NCI-H82 treated with DMSO at 0.1 percent for 48 hours (cell line): ENCODE measurements at regions not wholly inside any gene's neighbourhood (a gene's known extent, or its start where the extent isn't known, plus 50 kb on each side); places are given as distances from the start of the nearest gene placed in this dataset.

Source experiments
- DNase-seq: peaks from one replicate; lab custom pipeline; 2025; ENCODE audit not compliant: unreplicated experiment; lab: John Stamatoyannopoulos, UW

GRCh38 chr3:18648159-18648558 is 223.0 kb upstream of the SATB1 start:
- no peak for DNase-seq

GRCh38 chr3:18645619-18646018 is 220.5 kb upstream of the SATB1 start:
- DNase-seq: no peak

- DNase-seq: no peak
Observed at GRCh38 chr3:18643281-18643680, 218.1 kb upstream of the SATB1 start.

GRCh38 chr3:18641916-18642315 is 216.8 kb upstream of the SATB1 start:
- DNase-seq: no peak

- DNase-seq: no peak
Observed at GRCh38 chr3:18635215-18635614, 210.1 kb upstream of the SATB1 start.

- DNase-seq: no peak
Observed at GRCh38 chr3:18634461-18634860, 209.3 kb upstream of the SATB1 start.

- no peak for DNase-seq
Observed at GRCh38 chr3:18633002-18633401, 207.9 kb upstream of the SATB1 start.

GRCh38 chr3:18630295-18630694 is 205.2 kb upstream of the SATB1 start:
- DNase-seq: no peak

GRCh38 chr3:18625085-18625484 is 199.9 kb upstream of the SATB1 start:
- no peak for DNase-seq

- DNase-seq: no peak
Observed at GRCh38 chr3:18623220-18623619, 198.1 kb upstream of the SATB1 start.

- DNase-seq: no peak
Observed at GRCh38 chr3:18618723-18619122, 193.6 kb upstream of the SATB1 start.

- DNase-seq: no peak
Observed at GRCh38 chr3:18611991-18612390, 186.9 kb upstream of the SATB1 start.

GRCh38 chr3:18609187-18609586 is 184.0 kb upstream of the SATB1 start:
- no peak for DNase-seq

- DNase-seq: no peak
Observed at GRCh38 chr3:18597919-18598318, 172.8 kb upstream of the SATB1 start.

GRCh38 chr3:18593231-18593630 is 168.1 kb upstream of the SATB1 start:
- no peak for DNase-seq

- DNase-seq: no peak
Observed at GRCh38 chr3:18591120-18591519, 166.0 kb upstream of the SATB1 start.

GRCh38 chr3:18586076-18586475 is 160.9 kb upstream of the SATB1 start:
- no peak for DNase-seq

- no peak for DNase-seq
Observed at GRCh38 chr3:18585004-18585968, 160.1 kb upstream of the SATB1 start.

- no peak for DNase-seq
Observed at GRCh38 chr3:18580268-18580667, 155.1 kb upstream of the SATB1 start.

- DNase-seq: no peak
Observed at GRCh38 chr3:18579661-18580060, 154.5 kb upstream of the SATB1 start.

GRCh38 chr3:18575573-18575972 is 150.4 kb upstream of the SATB1 start:
- DNase-seq: no peak

- no peak for DNase-seq
Observed at GRCh38 chr3:18572809-18573208, 147.7 kb upstream of the SATB1 start.

GRCh38 chr3:18567293-18567692 is 142.2 kb upstream of the SATB1 start:
- DNase-seq: no peak
